Cerebellar cortex (tissue), 1 donor: ENCODE measurements at regions not wholly inside any gene's neighbourhood (a gene's known extent, or its start where the extent isn't known, plus 50 kb on each side); places are given as distances from the start of the nearest gene placed in this dataset.
"Not testable (repeated sequence)": the region's sequence is repeated elsewhere in the genome, so short reads cannot be mapped to it uniquely, and the experiment has no call there.

Experiments used
- DNase-seq: peaks from one replicate; pipeline ENCODE4 v3.0.0-alpha.2; 2015; ENCODE audit warnings: low spot score

- no peak for DNase-seq
Measured at GRCh38 chr10:8128511-8128910, 74.0 kb downstream of the GATA3 start.

DNA sequence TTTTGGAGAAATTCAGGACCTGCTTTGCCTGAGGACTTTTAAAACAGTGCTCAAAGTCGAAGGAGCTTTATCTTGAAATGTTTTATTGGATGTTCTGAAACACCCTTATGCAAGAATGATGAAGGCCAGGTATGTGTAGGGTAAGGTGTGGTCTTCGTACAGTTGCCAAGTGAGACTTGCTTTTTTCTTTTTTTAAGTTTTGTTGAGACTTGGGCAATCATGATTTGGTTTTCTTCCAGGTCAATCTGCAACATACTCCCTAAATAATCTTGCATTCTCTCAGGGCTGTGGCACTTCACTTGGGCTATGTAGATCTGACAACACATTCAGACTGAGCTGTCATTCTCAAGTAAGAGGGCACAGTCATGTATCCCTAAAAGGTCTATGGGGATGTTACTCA lies 75.0 kb downstream of the GATA3 start:
- no peak for DNase-seq

DNA sequence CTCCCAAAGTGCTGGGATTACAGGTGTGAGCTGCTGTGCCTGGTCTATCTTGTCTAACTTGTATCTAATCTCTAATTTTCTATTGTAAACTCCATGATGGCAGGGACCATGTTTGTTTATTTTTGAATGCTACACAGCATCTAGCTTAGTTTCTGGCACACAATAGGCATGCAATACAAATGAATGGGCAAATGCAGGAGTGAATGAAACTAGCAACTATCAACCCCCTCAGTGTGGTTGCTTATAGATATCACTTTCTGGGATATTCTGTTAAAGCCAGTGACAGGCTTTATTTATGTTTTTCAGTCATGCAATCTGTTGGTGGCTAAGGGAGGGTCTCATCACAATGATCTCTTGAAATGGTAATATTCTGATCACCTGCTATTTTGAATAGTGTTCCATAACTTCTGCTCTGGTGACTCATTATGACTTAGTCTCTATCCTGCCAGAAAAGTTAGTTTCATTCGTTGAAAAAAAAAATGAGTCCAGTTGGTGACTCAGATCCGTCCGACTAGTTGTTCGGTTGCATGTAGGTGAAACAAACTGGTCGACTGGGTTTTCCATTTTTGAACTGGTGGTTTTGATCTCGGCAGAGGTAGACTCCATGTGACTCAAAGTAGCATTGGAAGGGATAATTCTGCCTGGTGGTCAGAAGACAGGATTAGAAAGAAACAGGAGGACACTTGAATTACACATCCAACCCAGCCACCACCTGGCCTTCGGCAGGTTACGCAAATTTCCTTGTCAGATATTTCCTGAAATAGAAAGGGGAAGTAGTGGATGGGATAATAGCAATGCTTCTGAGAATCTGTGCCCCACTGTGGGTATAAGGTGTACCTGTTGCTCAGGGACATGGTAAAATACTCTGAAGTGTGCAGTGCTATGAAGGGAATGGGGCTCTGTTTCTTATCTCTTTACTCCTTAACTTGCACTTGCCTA lies 76.8 kb downstream of the GATA3 start:
- DNase-seq = no peak

- no peak for DNase-seq
Measured at GRCh38 chr10:8133146-8133545, 78.7 kb downstream of the GATA3 start.

GRCh38 chr10:8136736-8137135 lies 82.2 kb downstream of the GATA3 start:
- no peak for DNase-seq

DNA sequence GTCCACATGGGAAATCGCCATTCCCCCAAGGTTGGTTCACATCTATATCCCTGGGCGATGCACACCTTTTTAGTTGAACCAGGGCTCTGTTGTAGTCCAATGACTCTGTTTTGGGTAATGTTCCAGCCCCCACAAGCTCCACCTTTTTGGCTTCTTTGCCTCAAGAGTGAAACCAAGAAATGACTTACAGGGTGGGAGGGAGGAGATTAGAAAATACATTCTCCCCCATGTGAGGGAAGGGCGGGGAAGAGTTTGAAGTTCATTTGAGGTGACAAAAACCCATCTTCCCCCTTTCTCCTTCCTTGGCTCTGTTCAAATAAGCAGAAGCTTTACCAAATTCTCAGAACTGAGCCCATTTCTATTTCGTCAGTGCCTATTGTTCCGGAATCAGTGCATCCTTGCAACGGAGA lies 82.8 kb downstream of the GATA3 start:
- no peak for DNase-seq

GRCh38 chr10:8137726-8138125 lies 83.2 kb downstream of the GATA3 start:
- DNase-seq = no peak

GRCh38 chr10:8138471-8138870 lies 84.0 kb downstream of the GATA3 start:
- no peak for DNase-seq

DNA sequence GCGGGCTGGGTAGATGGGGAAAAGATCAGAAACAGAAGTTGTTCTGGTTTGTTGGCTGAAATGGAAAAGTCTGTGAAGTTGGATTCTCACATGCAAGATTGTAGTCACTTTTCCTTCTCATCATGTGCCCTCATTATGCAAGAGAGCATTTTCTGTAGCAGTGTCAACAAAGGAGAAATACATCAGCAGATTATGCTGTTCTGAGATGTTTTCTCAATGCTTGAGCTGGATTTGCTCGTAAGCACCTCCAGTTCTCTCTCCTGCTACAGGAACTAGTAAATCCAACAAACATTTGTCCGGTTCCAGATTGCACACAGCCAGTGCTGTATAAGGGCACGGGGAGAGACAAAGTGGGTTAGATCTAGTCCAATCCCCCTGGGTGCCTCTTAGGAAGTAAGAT lies 90.0 kb downstream of the GATA3 start:
- DNase-seq = no peak

DNA sequence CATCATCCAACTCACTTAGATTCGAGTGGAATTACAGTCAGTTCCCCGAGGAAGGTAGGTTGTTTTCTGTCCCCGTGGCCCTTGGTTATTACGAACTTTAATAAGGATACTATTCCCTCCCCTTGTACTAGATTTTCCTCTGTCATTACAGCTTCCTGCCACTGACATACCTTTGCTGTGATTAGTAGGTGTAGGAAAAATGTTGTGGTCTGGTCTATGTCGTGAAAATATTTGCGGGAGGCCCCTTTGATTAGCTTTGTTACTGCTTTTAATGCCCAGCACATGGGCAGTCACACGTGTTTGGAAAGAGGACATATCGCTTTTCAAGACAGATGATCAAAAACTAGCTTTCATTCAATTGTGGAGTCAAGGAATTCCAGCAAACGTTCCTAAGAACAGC lies 92.2 kb downstream of the GATA3 start:
- no peak for DNase-seq

- DNase-seq = no peak
Measured at GRCh38 chr10:8149991-8150390, 95.5 kb downstream of the GATA3 start.

DNA sequence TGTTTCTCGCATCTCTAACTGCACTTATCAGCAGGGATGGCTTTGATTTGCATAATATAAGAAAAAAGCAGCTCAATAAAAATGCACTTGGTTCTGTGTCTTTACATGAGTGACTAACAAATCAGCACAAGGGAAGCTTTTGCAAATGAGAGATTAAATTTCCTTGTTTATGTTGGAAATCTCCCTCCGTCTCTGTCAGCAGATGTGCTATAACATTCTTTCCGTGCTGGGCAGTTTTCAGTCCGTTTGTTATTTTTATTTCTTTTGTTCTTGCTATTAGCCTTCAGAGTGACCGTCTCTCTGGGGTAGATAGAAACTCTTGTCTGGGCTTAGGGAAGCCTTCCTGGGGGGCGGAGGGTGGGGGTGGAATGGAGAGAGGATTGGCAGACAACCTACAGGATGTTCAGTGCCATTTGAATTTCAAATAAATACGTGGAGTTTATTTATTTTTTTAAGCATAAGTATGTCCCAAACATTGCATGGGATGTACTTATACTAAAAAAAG lies 96.0 kb downstream of the GATA3 start:
- no peak for DNase-seq

- DNase-seq = no peak
Measured at GRCh38 chr10:8151086-8151485, 96.6 kb downstream of the GATA3 start.

- DNase-seq = no peak
Measured at GRCh38 chr10:8156918-8157317, 102.4 kb downstream of the GATA3 start.

GRCh38 chr10:8158193-8159071 lies 103.9 kb downstream of the GATA3 start:
- no peak for DNase-seq

GRCh38 chr10:8159341-8160165 lies 105.1 kb downstream of the GATA3 start:
- DNase-seq = no peak

DNA sequence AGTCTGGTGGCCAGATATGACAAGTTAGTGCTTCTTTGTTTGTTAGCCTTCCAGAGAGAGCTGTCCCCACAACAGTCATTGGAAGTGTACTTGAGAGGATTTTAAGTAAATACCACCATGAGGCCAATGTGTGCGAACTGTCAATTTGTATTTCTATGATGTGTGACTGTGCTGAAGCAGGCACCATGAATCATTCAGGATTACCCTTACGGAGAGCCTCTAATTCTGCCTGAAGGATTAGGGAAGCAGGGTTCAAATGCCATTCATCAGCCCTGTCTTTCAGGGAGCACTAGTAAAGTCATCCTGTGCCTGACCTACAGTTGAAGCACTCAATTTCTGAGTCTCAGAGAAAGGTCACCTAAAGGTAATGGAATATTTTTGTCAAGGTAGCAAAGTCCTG lies 109.3 kb downstream of the GATA3 start:
- no peak for DNase-seq

GRCh38 chr10:8164640-8165039 lies 110.2 kb downstream of the GATA3 start:
- DNase-seq = not testable (repeated sequence)

DNA sequence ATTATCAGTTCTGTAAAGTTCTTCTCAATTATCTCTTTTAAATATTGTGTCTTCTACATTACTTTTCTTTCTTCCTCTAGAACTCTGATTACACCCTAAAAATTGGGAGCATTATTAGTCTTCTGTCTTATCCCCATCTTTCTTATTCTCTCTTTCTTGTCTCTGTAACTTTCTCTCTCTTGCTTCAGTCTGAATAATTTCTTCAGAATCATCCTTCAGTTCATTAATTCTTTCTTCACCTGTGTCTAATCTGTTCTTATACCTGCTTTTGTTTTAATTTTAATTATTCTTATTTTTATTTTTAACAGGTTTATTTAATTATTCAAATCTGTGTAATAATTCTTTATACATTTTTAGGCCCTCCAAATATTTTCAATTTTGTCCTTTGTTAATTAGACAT lies 114.3 kb downstream of the GATA3 start:
- DNase-seq = no peak

DNA sequence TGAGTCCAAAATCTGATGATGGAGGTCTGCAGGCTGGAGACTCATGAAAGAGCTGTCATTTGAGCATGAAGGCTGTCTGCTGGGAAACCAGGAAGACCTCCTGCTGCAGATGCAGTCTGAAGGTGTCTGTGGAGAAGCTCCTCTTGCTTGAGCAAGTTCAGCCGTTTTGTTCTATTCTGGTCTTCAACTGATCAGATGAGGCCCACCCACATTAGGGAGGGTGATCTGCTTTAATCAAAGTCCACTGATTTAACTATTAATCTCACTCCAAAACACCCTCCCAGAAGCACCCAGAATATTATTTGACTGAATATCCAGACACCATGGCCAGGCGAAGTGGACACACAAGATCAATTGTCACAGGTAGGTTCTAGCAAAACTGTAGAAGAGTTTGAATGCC lies 116.5 kb downstream of the GATA3 start:
- DNase-seq = no peak

DNA sequence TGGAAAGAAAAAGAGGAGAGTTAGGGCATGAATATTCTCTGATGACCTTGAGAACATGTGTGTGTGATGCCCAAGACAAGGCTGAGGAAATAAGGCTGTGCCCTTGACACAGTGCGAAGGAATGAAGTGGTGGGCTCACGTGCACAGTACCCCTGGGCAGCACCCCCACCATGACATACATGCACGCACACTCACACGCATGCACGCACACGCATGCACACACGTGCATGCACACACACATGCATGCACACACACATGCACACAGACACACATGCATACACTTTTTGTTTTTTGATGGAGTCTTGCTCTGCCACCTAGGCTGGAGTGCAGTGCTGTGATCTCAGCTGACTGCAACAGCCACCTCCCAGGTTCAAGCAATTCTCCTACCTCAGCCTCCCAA lies 118.1 kb downstream of the GATA3 start:
- DNase-seq = no peak
